ENCODE measurements at regions not wholly inside any gene's neighbourhood (a gene's known extent, or its start where the extent isn't known, plus 50 kb on each side); places are given as distances from the start of the nearest gene placed in this dataset.

DNA sequence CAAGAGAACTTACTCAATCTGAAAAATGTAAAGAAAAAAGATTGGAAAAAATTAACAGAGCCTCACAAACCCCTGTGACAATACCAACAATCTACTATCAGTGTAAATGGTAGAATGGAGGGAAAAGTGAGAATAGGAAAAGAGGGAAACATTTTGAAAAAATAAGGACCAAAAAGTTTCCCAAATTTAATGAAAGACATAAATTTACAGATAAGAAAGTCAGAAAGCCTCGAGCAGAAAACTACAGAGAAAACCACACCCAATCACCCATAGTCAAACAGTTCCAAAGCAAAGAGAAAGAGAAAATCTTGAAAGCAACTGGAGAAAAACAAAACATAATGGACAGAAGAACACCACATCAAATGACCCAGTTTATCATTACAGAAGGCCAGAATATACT lies 142.7 kb upstream of the DIO3 start:
- no peak overlapping the region for H3K4ac ChIP-seq (ENCODE audit: low read depth, low read length)
- no peaks in the 10 kb centered on the region for H3K79me1 ChIP-seq (ENCODE audit: low read depth in 1 of 2, low read length in 2 of 2)
- no peak overlapping the region for H2BK120ac ChIP-seq (ENCODE audit: low read depth, low read length)
- H3K27me3 ChIP-seq (ENCODE audit: control insufficient read depth, insufficient read depth, low read length) = peaks cover 3% of the 10 kb centered on the region; the same call in 1 of the 2 replicates
- H2AK9ac ChIP-seq (replicated peaks; ENCODE audit: low read depth, low read length, poor library complexity) = no peak overlapping the region
- ChIA-PET CTCF (no interaction called here), POLR2A (ENCODE audit: unreplicated experiment) (no interaction called here)
- no peak overlapping the region for H3K14ac ChIP-seq (replicated peaks; ENCODE audit: low read depth, low read length)
- H3K56ac ChIP-seq (ENCODE audit: extremely low read depth, insufficient read depth, low read length) = no peak overlapping the region
- no peak overlapping the region for H2BK5ac ChIP-seq (ENCODE audit: low read depth, low read length, poor library complexity, severe bottlenecking)
- no peak overlapping the region for H3K4me2 ChIP-seq (ENCODE audit: low read depth, low read length)
- H2AK5ac ChIP-seq (ENCODE audit: low read depth, low read length) = no peak overlapping the region
- peaks cover 2% of the 10 kb centered on the region; the same call in 1 of the 2 replicates for H3K9me3 ChIP-seq (ENCODE audit: control insufficient read depth, insufficient read depth, low read length)
- in situ Hi-C loops (cut with MboI; ENCODE audit: low sequenced_read_pairs) (no loop called here), intact Hi-C loops (cut with micrococcal nuclease) (no loop called here), dilution Hi-C loops (cut with HindIII; ENCODE audit: low sequenced_read_pairs, unreplicated experiment) (no loop called here)
- no peak overlapping the region for H3K27ac ChIP-seq (ENCODE audit: insufficient read depth, low read length)
- no peak overlapping the region for H3K23ac ChIP-seq (ENCODE audit: low read depth, low read length)
- H4K8ac ChIP-seq (ENCODE audit: low read depth in 2 of 2, low read length in 2 of 2) = no peak overlapping the region
- no peak overlapping the region for H2AFZ ChIP-seq (replicated peaks; ENCODE audit: low read length, poor library complexity)
- no peak overlapping the region for H2BK15ac ChIP-seq (ENCODE audit: low read depth, low read length)
- H4K5ac ChIP-seq (ENCODE audit: low read depth, low read length) = no peak overlapping the region
- TF ChIP-seq FOS (IDR thresholded peaks at IDR 0.05; ENCODE audit: low read depth, low read length) = no peak
- no peak for TF ChIP-seq NFE2L2 (IDR thresholded peaks at IDR 0.05; ENCODE audit: low read depth, low read length)
- TF ChIP-seq, protein P1, sequence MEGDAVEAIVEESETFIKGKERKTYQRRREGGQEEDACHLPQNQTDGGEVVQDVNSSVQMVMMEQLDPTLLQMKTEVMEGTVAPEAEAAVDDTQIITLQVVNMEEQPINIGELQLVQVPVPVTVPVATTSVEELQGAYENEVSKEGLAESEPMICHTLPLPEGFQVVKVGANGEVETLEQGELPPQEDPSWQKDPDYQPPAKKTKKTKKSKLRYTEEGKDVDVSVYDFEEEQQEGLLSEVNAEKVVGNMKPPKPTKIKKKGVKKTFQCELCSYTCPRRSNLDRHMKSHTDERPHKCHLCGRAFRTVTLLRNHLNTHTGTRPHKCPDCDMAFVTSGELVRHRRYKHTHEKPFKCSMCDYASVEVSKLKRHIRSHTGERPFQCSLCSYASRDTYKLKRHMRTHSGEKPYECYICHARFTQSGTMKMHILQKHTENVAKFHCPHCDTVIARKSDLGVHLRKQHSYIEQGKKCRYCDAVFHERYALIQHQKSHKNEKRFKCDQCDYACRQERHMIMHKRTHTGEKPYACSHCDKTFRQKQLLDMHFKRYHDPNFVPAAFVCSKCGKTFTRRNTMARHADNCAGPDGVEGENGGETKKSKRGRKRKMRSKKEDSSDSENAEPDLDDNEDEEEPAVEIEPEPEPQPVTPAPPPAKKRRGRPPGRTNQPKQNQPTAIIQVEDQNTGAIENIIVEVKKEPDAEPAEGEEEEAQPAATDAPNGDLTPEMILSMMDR (conservative IDR thresholded peaks at IDR 0.05; ENCODE audit: low read depth, low read length) = no peak
- no peak for TF ChIP-seq MXI1 (IDR thresholded peaks at IDR 0.05; ENCODE audit: borderline replicate concordance, low read depth, low read length)
- TF ChIP-seq RCOR1 (IDR thresholded peaks at IDR 0.05; ENCODE audit: insufficient replicate concordance, low read length) = no peak
- TF ChIP-seq, protein P2, sequence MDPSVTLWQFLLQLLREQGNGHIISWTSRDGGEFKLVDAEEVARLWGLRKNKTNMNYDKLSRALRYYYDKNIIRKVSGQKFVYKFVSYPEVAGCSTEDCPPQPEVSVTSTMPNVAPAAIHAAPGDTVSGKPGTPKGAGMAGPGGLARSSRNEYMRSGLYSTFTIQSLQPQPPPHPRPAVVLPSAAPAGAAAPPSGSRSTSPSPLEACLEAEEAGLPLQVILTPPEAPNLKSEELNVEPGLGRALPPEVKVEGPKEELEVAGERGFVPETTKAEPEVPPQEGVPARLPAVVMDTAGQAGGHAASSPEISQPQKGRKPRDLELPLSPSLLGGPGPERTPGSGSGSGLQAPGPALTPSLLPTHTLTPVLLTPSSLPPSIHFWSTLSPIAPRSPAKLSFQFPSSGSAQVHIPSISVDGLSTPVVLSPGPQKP (IDR thresholded peaks at IDR 0.05; ENCODE audit: borderline replicate concordance, low read depth, low read length) = no peak
- TF ChIP-seq CEBPB (IDR thresholded peaks at IDR 0.05; ENCODE audit: low read depth, low read length) = no peak
- TF ChIP-seq, protein P3, sequence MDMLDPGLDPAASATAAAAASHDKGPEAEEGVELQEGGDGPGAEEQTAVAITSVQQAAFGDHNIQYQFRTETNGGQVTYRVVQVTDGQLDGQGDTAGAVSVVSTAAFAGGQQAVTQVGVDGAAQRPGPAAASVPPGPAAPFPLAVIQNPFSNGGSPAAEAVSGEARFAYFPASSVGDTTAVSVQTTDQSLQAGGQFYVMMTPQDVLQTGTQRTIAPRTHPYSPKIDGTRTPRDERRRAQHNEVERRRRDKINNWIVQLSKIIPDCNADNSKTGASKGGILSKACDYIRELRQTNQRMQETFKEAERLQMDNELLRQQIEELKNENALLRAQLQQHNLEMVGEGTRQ (IDR thresholded peaks at IDR 0.05; ENCODE audit: low read depth, low read length) = no peak
- TF ChIP-seq BHLHE40 (IDR thresholded peaks at IDR 0.05; ENCODE audit: low read depth, low read length) = no peak
- TF ChIP-seq POLR2A (IDR thresholded peaks at IDR 0.05; ENCODE audit: low read depth, low read length) = no peak
- no peak for TF ChIP-seq SMC3 (IDR thresholded peaks at IDR 0.05; ENCODE audit: low read depth, low read length)
- TF ChIP-seq RAD21 (IDR thresholded peaks at IDR 0.05; ENCODE audit: low read length) = no peak
- TF ChIP-seq MAFK (IDR thresholded peaks at IDR 0.05; ENCODE audit: low read depth, low read length) = no peak
- TF ChIP-seq MAZ (IDR thresholded peaks at IDR 0.05; ENCODE audit: borderline replicate concordance, low read depth, low read length) = no peak
- TF ChIP-seq RFX5 (IDR thresholded peaks at IDR 0.05; ENCODE audit: low read depth, low read length) = no peak
- TF ChIP-seq CHD1 (IDR thresholded peaks at IDR 0.05; ENCODE audit: low read depth, low read length) = no peak
- no peak overlapping the region for H2BK20ac ChIP-seq (ENCODE audit: low read depth, low read length)
- no TSS peak for BruUV-seq (replicated peaks)
- ATAC-seq (ENCODE audit: low read depth) (no peak), DNase-seq (no peak)
- no peaks in the 10 kb centered on the region for H3K36me3 ChIP-seq (ENCODE audit: control insufficient read depth, insufficient read depth, low read length)
- H4K20me1 ChIP-seq (ENCODE audit: insufficient read depth, low read length) = no peaks in the 10 kb centered on the region
- no peak overlapping the region for H3K9ac ChIP-seq (ENCODE audit: low read depth, low read length)
- H3K4me3 ChIP-seq (ENCODE audit: insufficient read depth, low read depth, low read length) = no peak overlapping the region
- H3K4me1 ChIP-seq (ENCODE audit: control insufficient read depth, insufficient read depth, low read length) = no peaks in the 10 kb centered on the region
- H3K18ac ChIP-seq (ENCODE audit: low read depth, low read length) = no peak overlapping the region
- no peaks in the 10 kb centered on the region for H3K9me1 ChIP-seq (ENCODE audit: insufficient read depth, low read length)
- H4K91ac ChIP-seq (ENCODE audit: insufficient read depth, low read depth, low read length) = no peak overlapping the region
- no CpG with 5 or more reads among the region's 1 CpG for WGBS, 2 experiments (ENCODE audit: extremely low coverage in 2 of 2, insufficient read length in 1 of 2)
